Keratinocyte (primary cell): ENCODE measurements at regions not wholly inside any gene's neighbourhood (a gene's known extent, or its start where the extent isn't known, plus 50 kb on each side); places are given as distances from the start of the nearest gene placed in this dataset.

Experiments
- CTCF ChIP-seq, 3 experiments: IDR thresholded peaks in 1 of 3; conservative IDR thresholded peaks in 1 of 3; optimal IDR thresholded peaks in 1 of 3; 2 replicates in 2 of 3; 3 replicates in 1 of 3; pipeline versions ENCODE3 to v1.5.1; 2011; ENCODE audit warnings: low read length in 3 of 3, mild to moderate bottlenecking in 3 of 3, moderate library complexity in 2 of 3, control low read depth in 1 of 3, inconsistent platforms in 1 of 3; ENCODE audit not compliant: insufficient read depth in 2 of 3; ENCODE audit errors: extremely low read depth in 1 of 3
- EZH2 ChIP-seq: IDR thresholded peaks from one replicate; pipeline ENCODE4 v1.6.1; 2012; ENCODE audit warnings: inconsistent platforms, mild to moderate bottlenecking, low read length, moderate library complexity

- TF ChIP-seq CTCF (optimal IDR thresholded peaks at IDR 0.05 in 1 of 3, IDR thresholded peaks at IDR 0.05 in 1 of 3, conservative IDR thresholded peaks at IDR 0.05 in 1 of 3; ENCODE audit: extremely low read depth in 1 of 3, insufficient read depth in 2 of 3, low read length in 3 of 3) (no peak), EZH2 (no peak)
Observed at GRCh38 chr5:98489021-98489420, 284.4 kb upstream of the RGMB start.
